ENCODE measurements at regions not wholly inside any gene's neighbourhood (a gene's known extent, or its start where the extent isn't known, plus 50 kb on each side); places are given as distances from the start of the nearest gene placed in this dataset.

GRCh38 chr14:41404126-41404525 lies 202.6 kb upstream of the LRFN5 start:
- DNase-seq (ENCODE audit: low spot score): no peak

DNA sequence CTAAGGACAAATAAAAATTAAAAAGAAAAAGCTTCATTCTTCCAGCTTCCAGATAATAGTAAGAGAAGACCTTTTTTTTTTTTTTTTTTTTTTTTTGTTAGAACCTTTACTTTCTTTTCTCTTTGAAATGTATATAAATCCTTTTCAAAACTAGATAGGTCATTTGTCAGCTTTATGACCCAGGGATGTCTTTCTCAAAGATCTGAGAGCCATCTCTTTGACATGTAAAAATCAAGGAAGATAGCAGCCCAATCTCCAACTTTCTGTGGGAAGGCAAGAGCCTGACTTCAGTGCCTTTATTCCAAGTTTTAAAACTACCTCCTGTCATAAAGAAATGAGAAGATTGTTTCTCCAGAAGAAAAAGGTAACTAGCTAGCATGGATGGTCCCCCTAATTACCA lies 203.3 kb upstream of the LRFN5 start:
- no peak for DNase-seq (ENCODE audit: low spot score)

- no peak for DNase-seq (ENCODE audit: low spot score)
Observed at GRCh38 chr14:41397926-41398325, 208.8 kb upstream of the LRFN5 start.

GRCh38 chr14:41393512-41393911 lies 213.2 kb upstream of the LRFN5 start:
- DNase-seq (ENCODE audit: low spot score): no peak

GRCh38 chr14:41392226-41392625 lies 214.4 kb upstream of the LRFN5 start:
- no peak for DNase-seq (ENCODE audit: low spot score)

- DNase-seq (ENCODE audit: low spot score): no peak
Observed at GRCh38 chr14:41389355-41389754, 217.3 kb upstream of the LRFN5 start.

GRCh38 chr14:41385797-41386196 lies 220.9 kb upstream of the LRFN5 start:
- no peak for DNase-seq (ENCODE audit: low spot score)

DNA sequence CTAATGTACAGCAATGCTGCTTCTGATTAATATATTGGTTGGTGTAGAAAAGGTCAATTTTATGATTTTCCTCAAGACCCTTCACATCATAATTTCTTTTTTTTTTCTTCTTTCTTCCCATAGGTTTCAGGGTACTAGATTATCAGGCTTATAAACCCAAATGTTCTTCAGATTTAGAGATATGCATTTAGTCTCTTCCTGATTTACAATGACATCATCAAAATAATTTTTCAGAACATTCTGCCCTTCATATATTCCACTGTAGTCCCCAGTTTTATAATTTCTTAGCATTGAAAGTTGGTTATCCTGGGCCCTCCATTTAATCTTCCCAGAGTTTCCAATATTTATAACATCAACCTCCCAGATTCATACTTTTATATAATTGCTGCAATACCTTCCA lies 226.7 kb upstream of the LRFN5 start:
- DNase-seq (ENCODE audit: low spot score): no peak

- no peak for DNase-seq (ENCODE audit: low spot score)
Observed at GRCh38 chr14:41378526-41378925, 228.2 kb upstream of the LRFN5 start.

DNA sequence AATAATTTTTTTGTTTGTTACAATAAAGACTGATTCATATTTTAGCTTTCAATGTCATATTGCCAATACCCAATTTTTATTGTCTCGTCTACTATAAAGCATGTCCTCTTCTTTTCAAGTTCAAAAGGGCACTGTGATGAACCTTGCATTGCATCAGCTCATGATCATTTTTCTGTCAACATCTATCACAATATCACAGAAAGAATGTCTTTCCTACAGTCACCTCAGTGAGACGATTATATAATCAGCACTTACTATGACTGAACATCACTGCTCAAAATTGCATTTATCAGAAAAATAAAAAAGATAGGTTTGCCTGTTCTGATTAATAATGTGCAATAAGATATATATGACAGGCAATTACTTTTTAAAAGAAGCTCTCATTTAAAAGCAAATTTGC lies 228.7 kb upstream of the LRFN5 start:
- no peak for DNase-seq (ENCODE audit: low spot score)

- DNase-seq (ENCODE audit: low spot score): no peak
Observed at GRCh38 chr14:41374092-41374491, 232.6 kb upstream of the LRFN5 start.

- DNase-seq (ENCODE audit: low spot score): no peak
Observed at GRCh38 chr14:41362139-41362538, 244.5 kb upstream of the LRFN5 start.

DNA sequence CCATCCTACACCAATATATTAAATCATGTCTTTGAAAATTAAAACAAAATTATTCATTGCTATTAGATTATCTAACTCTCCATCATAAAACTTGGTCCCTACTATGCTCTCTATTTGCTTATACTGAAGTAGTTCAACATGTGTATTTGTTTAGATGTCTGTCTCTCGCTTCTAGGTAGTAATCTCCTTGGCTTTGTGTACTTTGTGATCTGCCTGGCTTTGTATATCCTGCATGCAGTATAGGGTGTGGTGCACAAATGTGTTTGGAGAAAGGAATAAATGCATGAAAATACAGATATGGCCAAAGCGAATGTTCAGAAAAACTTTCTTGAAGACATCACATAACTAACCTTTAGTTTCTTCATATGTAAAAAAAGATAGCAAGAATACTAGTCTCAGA lies 246.6 kb upstream of the LRFN5 start:
- DNase-seq (ENCODE audit: low spot score): no peak

- no peak for DNase-seq (ENCODE audit: low spot score)
Observed at GRCh38 chr14:41355866-41356265, 250.8 kb upstream of the LRFN5 start.

GRCh38 chr14:41350476-41350875 lies 256.2 kb upstream of the LRFN5 start:
- peak; percentile 86 for DNase-seq (ENCODE audit: low spot score)

GRCh38 chr14:41349289-41349910 lies 257.3 kb upstream of the LRFN5 start:
- DNase-seq (ENCODE audit: low spot score): no peak

DNA sequence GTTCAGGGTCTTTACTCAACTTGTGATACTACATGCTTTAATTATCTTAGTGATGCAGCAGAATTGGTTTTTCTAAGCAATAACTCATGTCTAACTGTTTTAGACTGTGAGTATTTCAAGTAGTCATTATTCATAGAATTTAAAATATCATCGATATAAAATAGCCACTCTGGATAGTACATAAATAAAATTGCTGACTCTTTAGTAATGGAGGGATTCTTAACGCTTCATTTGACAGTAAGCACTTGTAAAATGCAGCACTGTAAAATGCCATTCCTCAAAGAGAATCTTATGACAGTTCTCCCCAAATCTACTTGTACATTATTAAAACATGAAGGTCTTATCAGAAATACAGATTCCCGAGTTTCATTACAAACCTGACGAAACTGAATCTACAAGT lies 262.8 kb upstream of the LRFN5 start:
- no peak for DNase-seq (ENCODE audit: low spot score)

- DNase-seq (ENCODE audit: low spot score): no peak
Observed at GRCh38 chr14:41313196-41313595, 293.5 kb upstream of the LRFN5 start.

DNA sequence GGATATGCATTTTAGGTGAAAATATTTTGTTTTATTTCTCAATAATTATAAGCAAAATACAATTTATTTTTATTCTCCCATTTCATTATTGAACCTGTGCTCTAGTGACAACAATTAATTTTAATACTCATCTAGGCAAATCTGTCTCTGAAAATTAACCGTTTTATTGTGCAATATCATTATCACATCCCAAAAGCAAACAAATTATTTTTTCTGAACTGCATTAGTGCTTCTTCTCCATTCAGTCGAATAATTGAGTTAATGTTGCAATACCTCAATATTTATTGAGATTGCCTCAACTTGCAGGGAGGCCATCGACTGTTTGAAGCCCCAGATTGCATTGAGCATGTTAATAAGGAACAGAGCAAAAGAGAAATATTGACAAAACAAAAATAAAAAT lies 303.2 kb upstream of the LRFN5 start:
- no peak for DNase-seq (ENCODE audit: low spot score)

- no peak for DNase-seq (ENCODE audit: low spot score)
Observed at GRCh38 chr14:41302776-41303175, 303.9 kb upstream of the LRFN5 start.

GRCh38 chr14:41299924-41300323 lies 306.8 kb upstream of the LRFN5 start:
- no peak for DNase-seq (ENCODE audit: low spot score)

DNA sequence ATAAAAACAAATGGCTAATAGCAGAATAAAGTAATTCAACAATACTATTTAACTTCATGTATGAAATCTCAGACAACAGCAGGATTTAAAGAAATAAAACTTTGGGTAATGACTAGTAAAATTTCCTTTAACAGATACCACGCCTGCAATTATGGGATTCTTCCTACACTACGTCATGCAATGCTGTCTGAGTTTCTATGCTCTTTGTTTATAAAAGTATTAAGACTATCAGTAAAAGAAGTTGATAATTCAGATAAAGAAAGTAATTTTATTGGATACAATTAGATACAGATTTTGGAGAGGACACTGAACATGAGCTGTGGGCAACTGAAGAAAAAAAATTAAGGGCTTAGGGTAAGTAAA lies 308.4 kb upstream of the LRFN5 start:
- no peak for DNase-seq (ENCODE audit: low spot score)

DNA sequence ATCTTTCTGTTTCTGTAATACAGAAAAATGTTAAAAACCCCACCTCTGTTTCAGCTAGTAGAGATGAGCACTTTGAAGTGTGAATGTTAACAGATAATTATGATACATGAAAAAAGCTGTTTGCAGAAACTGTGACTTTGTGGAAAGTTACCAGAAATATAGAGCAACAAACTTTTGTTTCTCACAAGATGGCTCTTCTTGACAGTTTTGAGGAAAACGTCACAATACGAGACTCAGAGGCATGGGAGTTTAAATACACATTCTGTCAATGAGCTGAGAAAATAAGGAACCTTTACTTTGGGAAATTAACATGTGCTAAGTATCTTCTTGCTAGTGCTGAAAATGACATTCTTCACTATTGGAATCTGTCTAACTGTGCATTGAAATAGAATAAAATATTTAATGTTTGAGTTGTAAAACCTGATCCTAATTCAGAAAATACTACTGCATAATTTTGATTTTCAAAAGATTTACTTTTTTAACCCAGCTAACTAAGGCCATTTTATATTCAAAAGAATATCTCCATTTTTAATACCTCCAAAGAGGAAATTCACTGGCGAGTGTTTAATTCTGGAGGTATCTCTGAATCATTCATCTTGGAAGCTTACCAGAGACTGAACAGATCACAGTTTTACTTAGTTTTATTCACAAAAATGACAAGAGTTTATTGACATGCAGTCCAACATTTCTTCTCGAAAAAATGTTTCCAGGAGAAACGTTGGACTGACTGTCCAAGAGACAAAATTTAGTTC lies 308.9 kb upstream of the LRFN5 start:
- no peak for DNase-seq (ENCODE audit: low spot score)

GRCh38 chr14:41295734-41296133 lies 310.9 kb upstream of the LRFN5 start:
- DNase-seq (ENCODE audit: low spot score): no peak
